ENCODE measurements at regions not wholly inside any gene's neighbourhood (a gene's known extent, or its start where the extent isn't known, plus 50 kb on each side); places are given as distances from the start of the nearest gene placed in this dataset.
"Not testable (repeated sequence)": the region's sequence is repeated elsewhere in the genome, so short reads cannot be mapped to it uniquely, and the experiment has no call there.

DNA sequence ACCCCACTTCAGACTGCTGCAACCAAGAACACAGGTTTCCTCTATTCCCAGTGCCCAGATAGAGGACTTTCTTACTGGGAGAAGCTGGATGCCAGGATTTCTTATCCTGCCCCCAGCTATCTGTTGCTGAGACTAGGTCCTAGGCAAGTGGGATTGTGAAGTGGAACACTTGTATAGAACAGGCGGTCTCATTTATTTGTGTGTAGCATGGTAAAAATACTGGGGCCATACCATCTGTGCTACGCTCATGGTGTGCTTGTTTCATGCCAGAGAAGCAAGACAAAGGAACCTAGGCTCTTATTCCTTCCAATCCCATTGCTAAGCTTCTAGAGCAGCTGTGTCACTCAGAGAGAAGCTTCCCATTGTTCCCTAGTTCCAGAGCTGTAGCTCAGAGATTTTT, 191.5 kb upstream of the EPHA6 start:
- Mint-ChIP-seq H3K9me3 (ENCODE audit: unreplicated experiment) (no peaks in the 10 kb centered on the region), H3K27ac (ENCODE audit: low read depth, unreplicated experiment) (no peak overlapping the region), H3K36me3 (ENCODE audit: insufficient read depth, unreplicated experiment) (no peaks in the 10 kb centered on the region), H3K4me3 (ENCODE audit: unreplicated experiment) (no peak overlapping the region), H3K4me1 (ENCODE audit: insufficient read depth, unreplicated experiment) (no peaks in the 10 kb centered on the region), H3K27me3 (ENCODE audit: insufficient read depth, unreplicated experiment) (no peaks in the 10 kb centered on the region)
- intact Hi-C loops (cut with micrococcal nuclease), result no loop called here
- TF ChIP-seq, protein P1, sequence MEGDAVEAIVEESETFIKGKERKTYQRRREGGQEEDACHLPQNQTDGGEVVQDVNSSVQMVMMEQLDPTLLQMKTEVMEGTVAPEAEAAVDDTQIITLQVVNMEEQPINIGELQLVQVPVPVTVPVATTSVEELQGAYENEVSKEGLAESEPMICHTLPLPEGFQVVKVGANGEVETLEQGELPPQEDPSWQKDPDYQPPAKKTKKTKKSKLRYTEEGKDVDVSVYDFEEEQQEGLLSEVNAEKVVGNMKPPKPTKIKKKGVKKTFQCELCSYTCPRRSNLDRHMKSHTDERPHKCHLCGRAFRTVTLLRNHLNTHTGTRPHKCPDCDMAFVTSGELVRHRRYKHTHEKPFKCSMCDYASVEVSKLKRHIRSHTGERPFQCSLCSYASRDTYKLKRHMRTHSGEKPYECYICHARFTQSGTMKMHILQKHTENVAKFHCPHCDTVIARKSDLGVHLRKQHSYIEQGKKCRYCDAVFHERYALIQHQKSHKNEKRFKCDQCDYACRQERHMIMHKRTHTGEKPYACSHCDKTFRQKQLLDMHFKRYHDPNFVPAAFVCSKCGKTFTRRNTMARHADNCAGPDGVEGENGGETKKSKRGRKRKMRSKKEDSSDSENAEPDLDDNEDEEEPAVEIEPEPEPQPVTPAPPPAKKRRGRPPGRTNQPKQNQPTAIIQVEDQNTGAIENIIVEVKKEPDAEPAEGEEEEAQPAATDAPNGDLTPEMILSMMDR (IDR thresholded peaks at IDR 0.05; ENCODE audit: unreplicated experiment), result no peak
- ChIA-PET POLR2A (no interaction called here), CTCF (no interaction called here)
- BruUV-seq (replicated peaks), result no TSS peak
- DNase-seq (ENCODE audit: unreplicated experiment), result no peak

DNA sequence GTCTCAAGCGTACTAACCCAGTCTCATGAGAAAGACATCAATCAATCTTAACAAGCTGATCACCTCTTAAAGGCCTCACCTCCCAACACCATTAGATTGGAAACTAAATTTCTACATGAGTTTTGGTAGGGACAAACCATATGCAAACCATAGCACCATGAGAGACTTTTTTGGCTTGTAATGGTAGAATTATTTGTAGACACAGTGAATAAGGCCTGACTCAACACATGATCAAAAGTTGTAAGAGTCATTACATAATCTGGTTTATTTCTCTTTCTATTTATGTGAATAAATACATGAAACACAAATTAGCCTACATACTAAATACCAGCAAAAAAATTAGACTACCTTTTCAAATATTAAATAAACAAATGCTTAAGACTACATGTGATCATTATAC, 183.3 kb upstream of the EPHA6 start:
- ChIA-PET POLR2A (no interaction called here), CTCF (no interaction called here)
- BruUV-seq (replicated peaks), result no TSS peak
- Mint-ChIP-seq H3K27me3 (ENCODE audit: insufficient read depth, unreplicated experiment) (no peaks in the 10 kb centered on the region), H3K36me3 (ENCODE audit: insufficient read depth, unreplicated experiment) (no peaks in the 10 kb centered on the region), H3K4me1 (ENCODE audit: insufficient read depth, unreplicated experiment) (no peaks in the 10 kb centered on the region), H3K27ac (ENCODE audit: low read depth, unreplicated experiment) (no peak overlapping the region), H3K9me3 (ENCODE audit: unreplicated experiment) (no peaks in the 10 kb centered on the region), H3K4me3 (ENCODE audit: unreplicated experiment) (no peak overlapping the region)
- DNase-seq (ENCODE audit: unreplicated experiment), result no peak
- TF ChIP-seq, protein P1 (IDR thresholded peaks at IDR 0.05; ENCODE audit: unreplicated experiment), result no peak
- intact Hi-C loops (cut with micrococcal nuclease), result no loop called here

DNA sequence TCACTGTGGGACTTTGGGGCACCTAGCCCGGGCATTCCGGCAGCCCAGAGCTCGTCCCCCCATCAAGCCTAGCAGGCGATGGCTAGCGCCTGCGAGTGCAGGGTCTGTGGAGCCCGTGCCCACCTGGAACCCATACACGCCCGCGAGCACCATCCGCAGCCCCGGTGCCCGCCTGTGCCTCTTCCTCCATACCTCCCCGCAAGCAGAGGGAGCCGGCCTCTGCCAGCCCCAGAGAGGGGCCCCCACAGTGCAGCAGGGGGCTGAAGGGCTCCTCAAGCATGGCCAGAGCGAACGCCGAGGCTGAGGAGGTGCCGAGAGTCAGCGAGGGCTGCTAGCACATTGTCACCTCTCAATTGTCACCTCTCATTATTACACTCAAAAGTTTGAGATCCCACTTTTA, 167.8 kb upstream of the EPHA6 start:
- ChIA-PET POLR2A (no interaction called here), CTCF (no interaction called here)
- no TSS peak for BruUV-seq (replicated peaks)
- no peaks in the 10 kb centered on the region for H3K9me3 Mint-ChIP-seq (ENCODE audit: unreplicated experiment)
- no peak overlapping the region for H3K27ac Mint-ChIP-seq (ENCODE audit: low read depth, unreplicated experiment)
- no peaks in the 10 kb centered on the region for H3K27me3 Mint-ChIP-seq (ENCODE audit: insufficient read depth, unreplicated experiment)
- intact Hi-C loops (cut with micrococcal nuclease), result no loop called here
- H3K4me3 Mint-ChIP-seq (ENCODE audit: unreplicated experiment), result no peak overlapping the region
- no peaks in the 10 kb centered on the region for H3K36me3 Mint-ChIP-seq (ENCODE audit: insufficient read depth, unreplicated experiment)
- peaks cover 9% of the 10 kb centered on the region for H3K4me1 Mint-ChIP-seq (ENCODE audit: insufficient read depth, unreplicated experiment)
- TF ChIP-seq, protein P1 (IDR thresholded peaks at IDR 0.05; ENCODE audit: unreplicated experiment), result no peak
- no peak for DNase-seq (ENCODE audit: unreplicated experiment)

DNA sequence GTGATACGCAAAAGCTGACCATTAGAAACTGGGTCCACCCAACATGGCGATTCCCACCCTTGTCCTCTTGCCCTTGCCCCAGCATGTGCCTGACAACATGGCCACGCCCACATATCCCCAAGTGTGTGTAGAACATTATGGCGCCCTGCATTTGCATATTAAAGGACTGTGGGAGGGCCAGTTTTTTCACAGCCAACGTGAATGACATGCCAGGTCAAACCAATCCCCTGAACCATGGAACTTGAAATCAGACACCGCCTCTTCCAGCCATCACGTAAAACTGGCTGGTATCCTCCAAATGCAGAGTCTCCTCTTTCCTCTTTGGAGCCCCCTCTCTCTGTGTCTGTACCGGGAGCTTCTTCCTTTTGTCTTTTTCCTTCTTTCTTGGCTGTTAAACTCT, 156.7 kb upstream of the EPHA6 start:
- no TSS peak for BruUV-seq (replicated peaks)
- intact Hi-C loops (cut with micrococcal nuclease), result no loop called here
- Mint-ChIP-seq H3K9me3 (ENCODE audit: unreplicated experiment) (no peaks in the 10 kb centered on the region), H3K27me3 (ENCODE audit: insufficient read depth, unreplicated experiment) (no peaks in the 10 kb centered on the region), H3K4me1 (ENCODE audit: insufficient read depth, unreplicated experiment) (no peaks in the 10 kb centered on the region), H3K4me3 (ENCODE audit: unreplicated experiment) (no peak overlapping the region), H3K27ac (ENCODE audit: low read depth, unreplicated experiment) (no peak overlapping the region), H3K36me3 (ENCODE audit: insufficient read depth, unreplicated experiment) (no peaks in the 10 kb centered on the region)
- POLR2A ChIA-PET, result interaction anchor here (1.3 kb wide), 1 partner anchor 8 kb away, joined by 3 read pairs; no protein-coding TSS in a partner anchor
- TF ChIP-seq, protein P1 (IDR thresholded peaks at IDR 0.05; ENCODE audit: unreplicated experiment), result no peak
- CTCF ChIA-PET, result no interaction called here
- DNase-seq (ENCODE audit: unreplicated experiment), result no peak

DNA sequence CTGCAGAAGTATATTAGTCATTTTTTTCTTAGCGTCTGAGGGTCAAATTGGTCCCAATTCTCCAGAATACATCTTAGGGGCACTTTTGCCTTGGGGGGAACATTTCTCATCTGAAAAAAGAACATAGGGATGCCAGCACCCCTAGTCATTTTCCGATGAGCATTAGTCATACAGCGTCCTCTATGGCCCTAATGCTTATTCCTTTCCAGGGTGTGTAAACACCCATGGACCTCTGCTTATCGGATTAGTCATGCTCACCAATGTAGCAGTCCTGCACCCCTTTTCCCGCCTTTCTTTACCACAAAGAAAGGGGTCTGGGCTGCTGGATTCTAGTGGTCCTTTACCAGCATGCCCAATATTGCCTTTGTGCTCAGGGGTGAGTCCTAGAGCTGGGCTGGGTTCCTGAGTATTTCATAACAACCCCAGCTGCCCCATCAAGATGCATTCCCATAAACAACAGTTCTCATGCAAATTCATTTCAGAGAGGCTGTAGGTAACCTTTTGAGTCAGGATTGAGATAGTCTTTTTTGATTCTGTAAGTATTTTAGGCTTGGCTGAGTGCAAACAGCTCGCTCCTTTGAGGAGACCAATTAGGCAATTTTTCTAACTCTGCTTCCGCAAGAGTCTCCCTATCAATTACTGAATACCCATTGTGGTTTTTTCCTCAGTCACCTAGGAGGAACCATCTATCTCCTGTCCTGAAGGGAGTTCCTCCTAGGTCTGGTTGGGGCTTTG, 142.4 kb upstream of the EPHA6 start:
- H3K36me3 Mint-ChIP-seq (ENCODE audit: insufficient read depth, unreplicated experiment); POLR2A ChIA-PET; H3K27ac Mint-ChIP-seq (ENCODE audit: low read depth, unreplicated experiment); BruUV-seq (replicated peaks); H3K4me3 Mint-ChIP-seq (ENCODE audit: unreplicated experiment); H3K4me1 Mint-ChIP-seq (ENCODE audit: insufficient read depth, unreplicated experiment); H3K27me3 Mint-ChIP-seq (ENCODE audit: insufficient read depth, unreplicated experiment); CTCF ChIA-PET; intact Hi-C loops (cut with micrococcal nuclease): not testable (repeated sequence)
- peak; percentile 59 for DNase-seq (ENCODE audit: unreplicated experiment)
- H3K9me3 Mint-ChIP-seq (ENCODE audit: unreplicated experiment), result peaks cover 18% of the 10 kb centered on the region
